ENCODE measurements at regions not wholly inside any gene's neighbourhood (a gene's known extent, or its start where the extent isn't known, plus 50 kb on each side); places are given as distances from the start of the nearest gene placed in this dataset.

DNA sequence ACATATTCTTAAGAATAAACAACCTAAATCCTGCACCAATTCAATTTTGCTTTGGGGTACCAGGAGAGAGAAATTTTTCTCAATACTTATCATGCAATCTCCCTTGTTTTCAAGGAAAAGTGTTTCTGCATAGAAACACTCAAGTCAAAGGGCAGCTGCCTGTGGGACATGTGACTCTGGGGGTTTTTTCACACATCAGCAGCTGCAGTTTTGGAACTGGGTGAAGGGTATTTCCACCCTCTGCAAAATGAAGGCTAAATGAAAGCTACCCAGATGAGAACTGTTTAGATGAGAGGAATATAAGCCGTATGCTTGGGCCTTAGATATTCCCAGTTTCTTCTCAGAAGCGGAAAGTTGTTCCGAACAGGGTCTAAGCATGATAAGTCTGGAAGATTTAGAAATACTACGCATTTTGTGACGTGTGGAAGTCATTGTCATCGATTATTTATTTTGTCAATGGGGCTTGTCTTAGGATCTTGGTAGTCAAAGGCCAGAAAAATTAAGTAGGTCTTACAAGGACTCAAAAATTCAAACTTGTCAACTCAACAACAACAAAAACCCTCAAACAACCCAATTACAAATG, 64.3 kb upstream of the BOD1 start:
- Histone ChIP-seq H3K9me3 (ENCODE audit: insufficient read depth in 2 of 2, low read depth in 1 of 2, low read length in 1 of 2) (peaks cover 2 to 15% of the 10 kb centered on the region in 2 experiments; a peak in 3 of 4 replicates), H3K14ac (ENCODE audit: insufficient read length) (no peak overlapping the region), H2BK5ac (ENCODE audit: low read depth, low read length) (no peak overlapping the region), H4K91ac (replicated peaks; ENCODE audit: insufficient read length, low read length) (no peak overlapping the region), H2BK20ac (ENCODE audit: low read length) (no peak overlapping the region), H2BK120ac (replicated peaks; ENCODE audit: low read depth, low read length) (no peak overlapping the region), H3K56ac (replicated peaks; ENCODE audit: insufficient read length, low read depth, low read length) (no peak overlapping the region), H3K23ac (ENCODE audit: insufficient read length) (no peak overlapping the region), H3K23me2 (ENCODE audit: low read depth, low read length) (no peaks in the 10 kb centered on the region; the same call in 1 of the 2 replicates), H2AFZ (ENCODE audit: low read length) (no peak overlapping the region), H3K4me2 (ENCODE audit: insufficient read depth in 1 of 2, low read depth in 2 of 2, low read length in 2 of 2) (no peak overlapping the region), H3K79me1 (ENCODE audit: low read depth, low read length) (no peaks in the 10 kb centered on the region), H3K9ac (replicated peaks in 1 of 4; ENCODE audit: extremely low read depth in 1 of 4, low read depth in 3 of 4, low read length in 3 of 4) (no peak overlapping the region), H4K5ac (ENCODE audit: insufficient read length, low read depth, low read length) (no peak overlapping the region), H3K36me3 (ENCODE audit: control insufficient read depth in 2 of 4, insufficient read depth in 4 of 4, low read length in 3 of 4) (no peaks in the 10 kb centered on the region), H2AK5ac (ENCODE audit: low read depth, low read length) (no peak overlapping the region), H4K8ac (ENCODE audit: extremely low read depth, insufficient read depth, low read length) (no peak overlapping the region), H3K18ac (ENCODE audit: extremely low read depth, low read length) (no peak overlapping the region), H3K27ac (ENCODE audit: low read depth, low read length) (no peak overlapping the region), H2BK12ac (ENCODE audit: low read depth, low read length) (no peak overlapping the region), H3K4me3 (ENCODE audit: extremely low read depth in 1 of 4, insufficient read depth in 2 of 4, low read depth in 3 of 4, low read length in 4 of 4) (no peak overlapping the region), H2BK15ac (ENCODE audit: low read length) (no peak overlapping the region), H4K20me1 (replicated peaks in 1 of 2; ENCODE audit: control insufficient read depth in 1 of 2, insufficient read depth in 2 of 2, low read length in 2 of 2) (no peaks in the 10 kb centered on the region), H3K27me3 (replicated peaks in 1 of 4; ENCODE audit: control insufficient read depth in 3 of 4, extremely low read depth in 1 of 4, insufficient read depth in 3 of 4, low read length in 3 of 4) (no peaks in the 10 kb centered on the region), H3K79me2 (ENCODE audit: control insufficient read depth in 1 of 2, insufficient read depth in 2 of 2, low read length in 2 of 2) (no peaks in the 10 kb centered on the region), H3K4me1 (replicated peaks in 1 of 4; ENCODE audit: control insufficient read depth in 3 of 4, insufficient read depth in 4 of 4, low read length in 3 of 4) (no peaks in the 10 kb centered on the region), H3K4ac (replicated peaks; ENCODE audit: insufficient read length, low read depth, low read length) (no peak overlapping the region)
- DNase-seq (ENCODE audit: low read depth in 1 of 2, low spot score in 2 of 2) (no peak), FAIRE-seq (no peak)
- ChIA-PET POLR2A (ENCODE audit: partially characterized antibody) (interaction anchor here (0.5 to 1.0 kb wide), 2 partner anchors 9 to 22 kb away, joined by 3 read pairs; no protein-coding TSS in a partner anchor), CTCF (ENCODE audit: partially characterized antibody) (interaction anchor here (0.5 to 1.2 kb wide), 5 partner anchors 9 to 51 kb away, joined by 3 to 4 read pairs (median 3); no protein-coding TSS in a partner anchor)
- WGBS, 2 experiments (ENCODE audit: extremely low coverage in 1 of 2, insufficient coverage in 1 of 2, insufficient read length in 1 of 2, insufficient replicate concordance in 2 of 2, low coverage in 1 of 2, low lambda C conversion rate in 2 of 2, missing lambda C conversion rate in 1 of 2): 90% methylated on average over 6 of the region's 6 CpGs; no CpG with 5 or more reads in 1 of the 2 experiments
